ENCODE measurements at regions not wholly inside any gene's neighbourhood (a gene's known extent, or its start where the extent isn't known, plus 50 kb on each side); places are given as distances from the start of the nearest gene placed in this dataset.
A peak's percentile ranks its signal among the peaks of the same experiment; 100 is the strongest.

- CTCF ChIA-PET (ENCODE audit: unreplicated experiment): no interaction called here
- Histone ChIP-seq H3K79me2 (ENCODE audit: insufficient read depth, low read depth, low read length) (no peaks in the 10 kb centered on the region), H2AFZ (ENCODE audit: low read length) (no peak overlapping the region), H4K20me1 (ENCODE audit: insufficient read depth, low read length) (no peaks in the 10 kb centered on the region), H3K4me1 (ENCODE audit: insufficient read depth, low read length, poor library complexity, severe bottlenecking) (no peaks in the 10 kb centered on the region), H3K9me3 (ENCODE audit: low read length) (no peaks in the 10 kb centered on the region), H3K4me3 (ENCODE audit: low read depth, low read length, poor library complexity, severe bottlenecking) (no peak overlapping the region), H3K4me2 (ENCODE audit: low read length) (no peak overlapping the region), H3K9me2 (ENCODE audit: insufficient read depth, low read length) (no peaks in the 10 kb centered on the region), H3K27ac (ENCODE audit: low read depth, low read length, poor library complexity, severe bottlenecking) (no peak overlapping the region), H3K36me3 (ENCODE audit: insufficient read depth, low read length) (no peaks in the 10 kb centered on the region)
- peak; percentile 34 for DNase-seq (ENCODE audit: low spot score)
- POLR2A ChIA-PET: interaction anchor here (0.6 to 1.3 kb wide), 2 partner anchors 16 to 19 kb away, joined by 4 read pairs; no protein-coding TSS in a partner anchor
- TF ChIP-seq CTCF (conservative IDR thresholded peaks at IDR 0.05; ENCODE audit: low read length) (peak; percentile 63), EZH2phosphoT487 (IDR thresholded peaks at IDR 0.05; ENCODE audit: borderline replicate concordance, low read depth, low read length) (no peak)
- intact Hi-C loops (cut with micrococcal nuclease; ENCODE audit: unreplicated experiment): no loop called here
- no TSS peak for BruUV-seq (replicated peaks)
Measured at GRCh38 chr1:80656014-80656636, 1144.6 kb upstream of the ADGRL2 start.

GRCh38 chr1:80646053-80646452, 1154.7 kb upstream of the ADGRL2 start:
- Histone ChIP-seq H3K4me2 (ENCODE audit: low read length) (no peak overlapping the region), H3K4me3 (ENCODE audit: low read depth, low read length, poor library complexity, severe bottlenecking) (no peak overlapping the region), H3K79me2 (ENCODE audit: insufficient read depth, low read depth, low read length) (no peaks in the 10 kb centered on the region), H2AFZ (ENCODE audit: low read length) (no peak overlapping the region), H3K9me3 (ENCODE audit: low read length) (no peaks in the 10 kb centered on the region), H4K20me1 (ENCODE audit: insufficient read depth, low read length) (no peaks in the 10 kb centered on the region), H3K27ac (ENCODE audit: low read depth, low read length, poor library complexity, severe bottlenecking) (no peak overlapping the region), H3K36me3 (ENCODE audit: insufficient read depth, low read length) (no peaks in the 10 kb centered on the region), H3K4me1 (ENCODE audit: insufficient read depth, low read length, poor library complexity, severe bottlenecking) (peaks cover 13% of the 10 kb centered on the region), H3K9me2 (ENCODE audit: insufficient read depth, low read length) (no peaks in the 10 kb centered on the region)
- ChIA-PET CTCF (ENCODE audit: unreplicated experiment) (no interaction called here), POLR2A (interaction anchor here (1.2 kb wide), 1 partner anchor 9 kb away, joined by 3 read pairs; no protein-coding TSS in a partner anchor)
- intact Hi-C loops (cut with micrococcal nuclease; ENCODE audit: unreplicated experiment): no loop called here
- TF ChIP-seq CTCF (conservative IDR thresholded peaks at IDR 0.05; ENCODE audit: low read length): no peak
- no peak for TF ChIP-seq EZH2phosphoT487 (IDR thresholded peaks at IDR 0.05; ENCODE audit: borderline replicate concordance, low read depth, low read length)
- no TSS peak for BruUV-seq (replicated peaks)
- DNase-seq (ENCODE audit: low spot score): no peak

DNA sequence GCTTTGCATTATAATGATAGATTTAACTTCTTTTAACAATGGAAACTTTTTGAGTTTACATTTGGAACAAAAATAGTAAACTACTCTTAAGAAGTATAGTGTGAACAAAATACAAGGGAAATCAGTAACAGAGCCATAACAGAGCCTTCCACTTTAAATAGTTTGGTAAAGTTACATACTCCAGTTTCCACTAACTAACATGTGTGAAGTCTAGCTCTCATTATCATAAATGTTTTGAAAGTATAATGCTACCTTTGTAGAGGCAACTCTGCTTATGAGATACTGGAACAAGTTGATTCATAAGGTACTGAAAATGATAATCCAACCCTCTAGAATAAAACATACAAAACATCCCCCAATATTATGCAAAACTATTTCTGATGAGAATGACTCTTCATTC, 1155.1 kb upstream of the ADGRL2 start:
- Histone ChIP-seq H3K9me3 (ENCODE audit: low read length) (no peaks in the 10 kb centered on the region), H3K4me2 (ENCODE audit: low read length) (no peak overlapping the region), H4K20me1 (ENCODE audit: insufficient read depth, low read length) (no peaks in the 10 kb centered on the region), H3K27ac (ENCODE audit: low read depth, low read length, poor library complexity, severe bottlenecking) (no peak overlapping the region), H3K79me2 (ENCODE audit: insufficient read depth, low read depth, low read length) (no peaks in the 10 kb centered on the region), H3K4me3 (ENCODE audit: low read depth, low read length, poor library complexity, severe bottlenecking) (no peak overlapping the region), H2AFZ (ENCODE audit: low read length) (no peak overlapping the region), H3K9me2 (ENCODE audit: insufficient read depth, low read length) (no peaks in the 10 kb centered on the region), H3K4me1 (ENCODE audit: insufficient read depth, low read length, poor library complexity, severe bottlenecking) (peaks cover 17% of the 10 kb centered on the region), H3K36me3 (ENCODE audit: insufficient read depth, low read length) (no peaks in the 10 kb centered on the region)
- TF ChIP-seq CTCF (conservative IDR thresholded peaks at IDR 0.05; ENCODE audit: low read length) (no peak), EZH2phosphoT487 (IDR thresholded peaks at IDR 0.05; ENCODE audit: borderline replicate concordance, low read depth, low read length) (no peak)
- CTCF ChIA-PET (ENCODE audit: unreplicated experiment): no interaction called here
- POLR2A ChIA-PET: interaction anchor here (1.2 kb wide), 1 partner anchor 9 kb away, joined by 3 read pairs; no protein-coding TSS in a partner anchor
- intact Hi-C loops (cut with micrococcal nuclease; ENCODE audit: unreplicated experiment): no loop called here
- no peak for DNase-seq (ENCODE audit: low spot score)
- BruUV-seq (replicated peaks): no TSS peak
